ENCODE measurements at regions not wholly inside any gene's neighbourhood (a gene's known extent, or its start where the extent isn't known, plus 50 kb on each side); places are given as distances from the start of the nearest gene placed in this dataset.

DNA sequence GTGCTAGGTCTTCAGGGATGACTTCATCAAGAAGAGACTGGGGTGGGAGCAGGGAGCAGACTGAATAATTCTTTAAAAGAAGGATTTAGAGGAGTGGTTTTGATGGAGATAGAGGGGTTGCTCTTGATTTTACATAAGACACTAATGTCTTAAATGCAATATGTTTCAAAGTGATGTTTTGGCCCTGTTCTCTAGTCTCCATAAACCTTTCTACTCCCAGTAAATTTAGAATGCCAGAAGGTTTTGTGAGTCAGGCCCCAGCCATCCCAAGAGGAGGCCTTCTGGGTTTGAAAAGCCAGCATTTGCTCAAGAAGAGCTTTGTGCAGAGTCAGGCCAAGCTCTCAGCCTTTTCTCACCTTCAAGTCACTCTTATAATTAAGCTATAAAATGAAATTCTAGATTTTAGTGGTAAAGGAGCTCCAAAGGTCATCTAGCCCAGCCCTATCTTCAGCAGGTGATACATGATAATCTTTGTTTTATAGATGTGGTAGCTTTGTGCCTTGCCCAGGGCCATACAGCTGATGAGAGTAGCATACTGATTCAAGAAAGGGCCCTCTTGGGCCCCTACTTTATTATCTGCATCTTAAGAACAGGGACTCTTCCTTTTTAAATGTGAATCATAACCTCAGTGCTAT lies 122.8 kb upstream of the MTNR1B start:
- TF ChIP-seq, protein P1, sequence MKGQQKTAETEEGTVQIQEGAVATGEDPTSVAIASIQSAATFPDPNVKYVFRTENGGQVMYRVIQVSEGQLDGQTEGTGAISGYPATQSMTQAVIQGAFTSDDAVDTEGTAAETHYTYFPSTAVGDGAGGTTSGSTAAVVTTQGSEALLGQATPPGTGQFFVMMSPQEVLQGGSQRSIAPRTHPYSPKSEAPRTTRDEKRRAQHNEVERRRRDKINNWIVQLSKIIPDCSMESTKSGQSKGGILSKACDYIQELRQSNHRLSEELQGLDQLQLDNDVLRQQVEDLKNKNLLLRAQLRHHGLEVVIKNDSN (IDR thresholded peaks at IDR 0.05) = no peak
- TF ChIP-seq NFIC (IDR thresholded peaks at IDR 0.05) (no peak), ZBTB7A (IDR thresholded peaks at IDR 0.05; ENCODE audit: low read depth) (no peak), CREB1 (IDR thresholded peaks at IDR 0.05; ENCODE audit: low read depth) (no peak), RAD21 (IDR thresholded peaks at IDR 0.05; ENCODE audit: low read depth) (no peak), EP300 (IDR thresholded peaks at IDR 0.05; ENCODE audit: borderline replicate concordance) (no peak), FOXM1 (IDR thresholded peaks at IDR 0.05; ENCODE audit: borderline replicate concordance, low read depth) (no peak), CEBPB (IDR thresholded peaks at IDR 0.05) (no peak), EGR1 (IDR thresholded peaks at IDR 0.05) (no peak), TAF1 (IDR thresholded peaks at IDR 0.05; ENCODE audit: low read depth) (no peak)
- TF ChIP-seq, protein P2, sequence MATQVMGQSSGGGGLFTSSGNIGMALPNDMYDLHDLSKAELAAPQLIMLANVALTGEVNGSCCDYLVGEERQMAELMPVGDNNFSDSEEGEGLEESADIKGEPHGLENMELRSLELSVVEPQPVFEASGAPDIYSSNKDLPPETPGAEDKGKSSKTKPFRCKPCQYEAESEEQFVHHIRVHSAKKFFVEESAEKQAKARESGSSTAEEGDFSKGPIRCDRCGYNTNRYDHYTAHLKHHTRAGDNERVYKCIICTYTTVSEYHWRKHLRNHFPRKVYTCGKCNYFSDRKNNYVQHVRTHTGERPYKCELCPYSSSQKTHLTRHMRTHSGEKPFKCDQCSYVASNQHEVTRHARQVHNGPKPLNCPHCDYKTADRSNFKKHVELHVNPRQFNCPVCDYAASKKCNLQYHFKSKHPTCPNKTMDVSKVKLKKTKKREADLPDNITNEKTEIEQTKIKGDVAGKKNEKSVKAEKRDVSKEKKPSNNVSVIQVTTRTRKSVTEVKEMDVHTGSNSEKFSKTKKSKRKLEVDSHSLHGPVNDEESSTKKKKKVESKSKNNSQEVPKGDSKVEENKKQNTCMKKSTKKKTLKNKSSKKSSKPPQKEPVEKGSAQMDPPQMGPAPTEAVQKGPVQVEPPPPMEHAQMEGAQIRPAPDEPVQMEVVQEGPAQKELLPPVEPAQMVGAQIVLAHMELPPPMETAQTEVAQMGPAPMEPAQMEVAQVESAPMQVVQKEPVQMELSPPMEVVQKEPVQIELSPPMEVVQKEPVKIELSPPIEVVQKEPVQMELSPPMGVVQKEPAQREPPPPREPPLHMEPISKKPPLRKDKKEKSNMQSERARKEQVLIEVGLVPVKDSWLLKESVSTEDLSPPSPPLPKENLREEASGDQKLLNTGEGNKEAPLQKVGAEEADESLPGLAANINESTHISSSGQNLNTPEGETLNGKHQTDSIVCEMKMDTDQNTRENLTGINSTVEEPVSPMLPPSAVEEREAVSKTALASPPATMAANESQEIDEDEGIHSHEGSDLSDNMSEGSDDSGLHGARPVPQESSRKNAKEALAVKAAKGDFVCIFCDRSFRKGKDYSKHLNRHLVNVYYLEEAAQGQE (IDR thresholded peaks at IDR 0.05; ENCODE audit: low read depth) = no peak
- TF ChIP-seq, protein P3, sequence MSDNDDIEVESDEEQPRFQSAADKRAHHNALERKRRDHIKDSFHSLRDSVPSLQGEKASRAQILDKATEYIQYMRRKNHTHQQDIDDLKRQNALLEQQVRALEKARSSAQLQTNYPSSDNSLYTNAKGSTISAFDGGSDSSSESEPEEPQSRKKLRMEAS (IDR thresholded peaks at IDR 0.05) = no peak

DNA sequence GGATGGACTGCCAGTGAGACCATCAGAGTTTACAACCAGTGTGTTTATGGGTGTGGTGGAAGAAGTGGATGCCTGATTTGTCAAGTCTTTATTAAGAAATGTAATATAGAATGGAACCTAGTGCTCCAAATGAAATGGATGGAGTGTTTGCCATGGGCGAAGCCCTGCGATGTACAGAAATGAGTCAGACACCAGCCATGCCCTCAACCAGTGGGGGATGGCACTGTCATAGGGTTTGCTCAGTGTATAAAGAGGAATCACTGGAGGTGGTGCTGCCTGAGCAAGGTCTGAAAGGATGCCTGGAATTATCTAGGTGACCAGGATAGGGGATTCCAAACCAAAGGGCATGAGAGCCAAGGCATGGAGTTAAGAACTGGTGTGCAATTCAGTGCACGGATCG lies 120.9 kb upstream of the MTNR1B start:
- no peak for TF ChIP-seq YY1 (IDR thresholded peaks at IDR 0.05; ENCODE audit: low read depth)
- TF ChIP-seq TCF12 (IDR thresholded peaks at IDR 0.05; ENCODE audit: low read depth) = no peak
- no peak for TF ChIP-seq EGR1 (IDR thresholded peaks at IDR 0.05)
- TF ChIP-seq FOXM1 (IDR thresholded peaks at IDR 0.05; ENCODE audit: borderline replicate concordance, low read depth) = no peak

DNA sequence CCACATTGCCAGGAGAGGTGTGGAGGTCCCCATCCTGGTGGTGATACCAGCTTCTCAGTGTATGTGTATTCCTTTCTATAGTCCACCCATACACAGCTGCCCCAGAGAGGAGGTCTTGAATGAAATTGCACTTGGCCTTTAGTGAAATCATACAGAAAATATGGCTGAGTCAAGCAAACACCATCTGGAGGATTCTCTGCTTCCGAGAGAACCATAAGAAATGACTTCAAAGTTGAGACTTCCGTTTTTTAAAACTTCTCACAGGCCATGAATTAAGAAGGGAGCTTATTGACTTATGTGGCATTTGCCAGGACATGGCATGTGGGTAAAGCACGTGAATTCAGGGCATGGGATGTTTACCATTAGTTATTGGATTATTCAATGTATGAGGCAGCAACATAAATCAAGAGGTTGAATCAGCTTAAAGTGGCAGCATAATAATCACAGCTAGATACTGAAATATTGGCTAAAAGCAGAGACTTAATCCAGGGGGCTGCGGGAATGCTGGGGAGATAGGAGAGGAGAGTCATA lies 119.1 kb upstream of the MTNR1B start:
- TF ChIP-seq CREB1 (IDR thresholded peaks at IDR 0.05; ENCODE audit: low read depth) = no peak
- TF ChIP-seq RAD21 (IDR thresholded peaks at IDR 0.05; ENCODE audit: low read depth) = no peak
- no peak for TF ChIP-seq NFIC (IDR thresholded peaks at IDR 0.05)
- TF ChIP-seq TEAD4 (IDR thresholded peaks at IDR 0.05) = no peak
- TF ChIP-seq TAF1 (IDR thresholded peaks at IDR 0.05; ENCODE audit: low read depth) = no peak
- TF ChIP-seq TCF12 (IDR thresholded peaks at IDR 0.05; ENCODE audit: low read depth) = no peak
- TF ChIP-seq EP300 (IDR thresholded peaks at IDR 0.05; ENCODE audit: borderline replicate concordance) = no peak
- TF ChIP-seq, protein P3 (IDR thresholded peaks at IDR 0.05) = no peak

DNA sequence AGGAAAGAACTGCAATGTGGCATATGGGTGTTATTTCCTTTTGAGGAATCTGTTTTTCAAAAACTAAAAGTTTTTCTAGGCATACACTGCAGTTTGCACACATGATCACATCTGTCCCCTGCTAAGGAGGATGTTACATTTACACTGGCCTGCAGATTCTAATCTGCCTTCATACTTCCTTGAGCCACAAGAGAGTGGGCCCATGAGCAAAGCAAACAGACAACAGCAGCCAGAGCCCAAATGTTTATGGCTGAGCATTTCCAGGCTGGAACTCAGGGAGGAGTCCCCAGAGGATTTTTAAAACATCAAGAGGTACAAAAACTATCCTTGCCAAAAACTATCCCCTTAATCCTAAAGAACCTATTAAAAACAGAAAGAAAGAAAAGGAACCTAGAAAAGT lies 117.2 kb upstream of the MTNR1B start:
- TF ChIP-seq NFIC (IDR thresholded peaks at IDR 0.05) (no peak), ZBTB7A (IDR thresholded peaks at IDR 0.05; ENCODE audit: low read depth) (no peak), TCF12 (IDR thresholded peaks at IDR 0.05; ENCODE audit: low read depth) (no peak), YY1 (IDR thresholded peaks at IDR 0.05; ENCODE audit: low read depth) (no peak), TEAD4 (IDR thresholded peaks at IDR 0.05) (no peak), EGR1 (IDR thresholded peaks at IDR 0.05) (no peak), EP300 (IDR thresholded peaks at IDR 0.05; ENCODE audit: borderline replicate concordance) (no peak)
- TF ChIP-seq, protein P2 (IDR thresholded peaks at IDR 0.05; ENCODE audit: low read depth) = no peak
- TF ChIP-seq, protein P1 (IDR thresholded peaks at IDR 0.05) = no peak
- TF ChIP-seq, protein P3 (IDR thresholded peaks at IDR 0.05) = no peak

DNA sequence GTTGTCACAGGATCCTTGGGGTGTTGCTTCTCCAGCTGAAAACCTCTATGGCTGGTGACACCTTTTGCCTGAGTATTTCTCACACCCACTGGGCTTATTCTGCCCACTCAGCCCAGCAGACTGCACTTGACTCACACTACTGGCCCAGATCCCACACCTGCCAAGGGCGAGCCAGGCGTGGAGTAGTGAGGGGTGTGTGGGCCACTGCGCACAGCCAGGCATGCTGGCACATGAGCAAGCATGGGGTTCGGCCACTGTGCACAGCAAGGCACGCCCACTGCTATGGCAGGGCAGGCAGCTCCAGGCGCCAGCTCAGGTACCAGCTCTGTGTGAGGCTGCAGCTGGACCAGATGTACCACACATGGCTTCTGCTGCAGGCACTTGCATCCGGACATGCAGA lies 116.5 kb upstream of the MTNR1B start:
- no peak for TF ChIP-seq EGR1 (IDR thresholded peaks at IDR 0.05)
- TF ChIP-seq CEBPB (IDR thresholded peaks at IDR 0.05) = no peak
- no peak for TF ChIP-seq ZBTB7A (IDR thresholded peaks at IDR 0.05; ENCODE audit: low read depth)
- TF ChIP-seq FOXM1 (IDR thresholded peaks at IDR 0.05; ENCODE audit: borderline replicate concordance, low read depth) = no peak
- no peak for TF ChIP-seq TEAD4 (IDR thresholded peaks at IDR 0.05)
- TF ChIP-seq EP300 (IDR thresholded peaks at IDR 0.05; ENCODE audit: borderline replicate concordance) = no peak
- TF ChIP-seq NFIC (IDR thresholded peaks at IDR 0.05) = no peak
- TF ChIP-seq TCF12 (IDR thresholded peaks at IDR 0.05; ENCODE audit: low read depth) = no peak
- TF ChIP-seq YY1 (IDR thresholded peaks at IDR 0.05; ENCODE audit: low read depth) = no peak
- no peak for TF ChIP-seq TAF1 (IDR thresholded peaks at IDR 0.05; ENCODE audit: low read depth)
- TF ChIP-seq, protein P3 (IDR thresholded peaks at IDR 0.05) = no peak
- TF ChIP-seq, protein P2 (IDR thresholded peaks at IDR 0.05; ENCODE audit: low read depth) = no peak
